ENCODE measurements at regions not wholly inside any gene's neighbourhood (a gene's known extent, or its start where the extent isn't known, plus 50 kb on each side); places are given as distances from the start of the nearest gene placed in this dataset.

- POLR2A ChIA-PET: no interaction called here
- RAD21 ChIA-PET (ENCODE audit: low non-redundant PET in 1 of 2, low total read pairs in 2 of 2, uncharacterized antibody in 2 of 2, unreplicated experiment in 2 of 2): no interaction called here
- Histone ChIP-seq H3K79me2 (ENCODE audit: insufficient read depth, low read length) (no peaks in the 10 kb centered on the region), H3K27me3 (ENCODE audit: insufficient read depth, low read length) (no peaks in the 10 kb centered on the region), H2AFZ (ENCODE audit: low read depth, low read length, poor library complexity, severe bottlenecking) (no peak overlapping the region), H3K4me1 (ENCODE audit: control insufficient read depth in 1 of 2, insufficient read depth in 2 of 2, low read length in 2 of 2) (no peaks in the 10 kb centered on the region), H3K4me3 (replicated peaks in 1 of 2; ENCODE audit: low read depth in 1 of 2, low read length in 2 of 2) (no peak overlapping the region), H3K9me2 (ENCODE audit: insufficient read depth) (no peaks in the 10 kb centered on the region), H3K9me3 (ENCODE audit: control insufficient read depth in 1 of 2, insufficient read depth in 1 of 2, low read depth in 1 of 2, low read length in 2 of 2) (no peaks in the 10 kb centered on the region), H3K9ac (ENCODE audit: low read length) (no peak overlapping the region), H3K36me3 (ENCODE audit: control insufficient read depth in 1 of 2, insufficient read depth in 2 of 2, low read length in 2 of 2) (no peaks in the 10 kb centered on the region), H4K20me1 (ENCODE audit: insufficient read depth) (no peaks in the 10 kb centered on the region), H3K4me2 (ENCODE audit: low read length) (no peak overlapping the region), H3K27ac (ENCODE audit: low read depth, low read length) (no peak overlapping the region)
- CTCF ChIA-PET: no interaction called here
- TF ChIP-seq RAD21 (IDR thresholded peaks at IDR 0.05; ENCODE audit: low read depth): peak; percentile 23; the same call in 1 of the 2 replicates
- no peak for TF ChIP-seq CBX3 (IDR thresholded peaks at IDR 0.05; ENCODE audit: low read depth)
- no peak for TF ChIP-seq ZNF274 (IDR thresholded peaks at IDR 0.05; ENCODE audit: low read depth, low read length)
- no TSS peak for BruUV-seq (replicated peaks)
- DNase-seq (ENCODE audit: low read depth, low spot score) (no peak), ATAC-seq (no peak)
- intact Hi-C loops (cut with micrococcal nuclease): loop anchor here (5.0 kb wide), 1 partner anchor 493 kb away; no protein-coding TSS in a partner anchor
Measured at GRCh38 chrX:39249999-39250398, 448.7 kb downstream of the MID1IP1 start.

GRCh38 chrX:39251995-39252394 lies 450.7 kb downstream of the MID1IP1 start:
- RAD21 ChIA-PET (ENCODE audit: low non-redundant PET in 1 of 2, low total read pairs in 2 of 2, uncharacterized antibody in 2 of 2, unreplicated experiment in 2 of 2): no interaction called here
- intact Hi-C loops (cut with micrococcal nuclease): loop anchor here (5.0 kb wide), 1 partner anchor 495 kb away; no protein-coding TSS in a partner anchor
- DNase-seq (ENCODE audit: low read depth, low spot score) (no peak), ATAC-seq (no peak)
- no peak overlapping the region for H3K9ac ChIP-seq (ENCODE audit: low read length)
- H3K27me3 ChIP-seq (ENCODE audit: insufficient read depth, low read length): no peaks in the 10 kb centered on the region
- no peak overlapping the region for H3K4me2 ChIP-seq (ENCODE audit: low read length)
- H3K36me3 ChIP-seq (ENCODE audit: control insufficient read depth in 1 of 2, insufficient read depth in 2 of 2, low read length in 2 of 2): no peaks in the 10 kb centered on the region
- no peak overlapping the region for H2AFZ ChIP-seq (ENCODE audit: low read depth, low read length, poor library complexity, severe bottlenecking)
- no peaks in the 10 kb centered on the region for H3K9me2 ChIP-seq (ENCODE audit: insufficient read depth)
- H3K9me3 ChIP-seq (ENCODE audit: control insufficient read depth in 1 of 2, insufficient read depth in 1 of 2, low read depth in 1 of 2, low read length in 2 of 2): no peaks in the 10 kb centered on the region
- H3K4me1 ChIP-seq (ENCODE audit: control insufficient read depth in 1 of 2, insufficient read depth in 2 of 2, low read length in 2 of 2): no peaks in the 10 kb centered on the region
- TF ChIP-seq SP1 (IDR thresholded peaks at IDR 0.05; ENCODE audit: low read depth) (no peak), ZFX (IDR thresholded peaks at IDR 0.05) (no peak)
- BruUV-seq (replicated peaks): no TSS peak
- no peaks in the 10 kb centered on the region for H4K20me1 ChIP-seq (ENCODE audit: insufficient read depth)
- H3K4me3 ChIP-seq (replicated peaks in 1 of 2; ENCODE audit: low read depth in 1 of 2, low read length in 2 of 2): no peak overlapping the region
- CTCF ChIA-PET: no interaction called here
- H3K27ac ChIP-seq (ENCODE audit: low read depth, low read length): no peak overlapping the region
- H3K79me2 ChIP-seq (ENCODE audit: insufficient read depth, low read length): no peaks in the 10 kb centered on the region
- POLR2A ChIA-PET: no interaction called here

Measured in HCT116 (cell line).